ENCODE measurements at regions not wholly inside any gene's neighbourhood (a gene's known extent, or its start where the extent isn't known, plus 50 kb on each side); places are given as distances from the start of the nearest gene placed in this dataset.

DNA sequence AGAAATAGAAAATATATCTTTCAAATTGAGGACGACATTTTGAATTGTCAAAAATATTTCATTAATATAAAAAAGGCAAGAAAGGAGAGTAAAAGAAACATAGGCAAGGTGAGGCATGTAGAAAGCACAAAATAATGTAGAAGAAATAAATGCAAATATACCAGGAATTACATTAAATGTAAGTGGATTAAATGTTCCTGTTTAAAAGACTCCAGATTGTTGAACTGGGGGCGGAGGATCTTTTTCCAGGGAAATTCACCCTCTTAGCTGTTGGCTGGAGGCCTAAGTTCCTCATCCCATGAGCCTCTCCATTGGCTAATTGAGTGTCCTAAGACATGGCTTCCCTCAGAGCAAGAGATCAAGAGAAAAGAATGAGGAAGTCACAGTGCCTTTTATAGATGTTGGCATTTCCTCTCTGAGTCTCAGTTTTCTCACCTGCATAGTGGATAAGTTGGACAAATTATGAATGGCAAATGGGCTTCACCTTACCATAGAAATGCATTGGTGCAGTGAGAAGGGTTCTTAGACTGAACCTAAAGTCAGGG is 147.4 kb upstream of the SMAD3 start:
- Histone ChIP-seq H3K4me1 (ENCODE audit: insufficient read depth, low read length) (no peaks in the 10 kb centered on the region), H3K27me3 (ENCODE audit: insufficient read depth, low read length) (0 out of 2 replicates have a peak, but pooled peaks cover 6% of the 10 kb centered on the region), H3K36me3 (ENCODE audit: insufficient read depth, low read depth, low read length) (no peaks in the 10 kb centered on the region), H3K27ac (ENCODE audit: low read length) (no peak overlapping the region), H3K9ac (ENCODE audit: low read depth, low read length) (no peak overlapping the region), H3K4me3 (ENCODE audit: low read length) (no peak overlapping the region), H3K9me3 (ENCODE audit: insufficient read depth, low read depth, low read length) (peaks cover 4% of the 10 kb centered on the region)

DNA sequence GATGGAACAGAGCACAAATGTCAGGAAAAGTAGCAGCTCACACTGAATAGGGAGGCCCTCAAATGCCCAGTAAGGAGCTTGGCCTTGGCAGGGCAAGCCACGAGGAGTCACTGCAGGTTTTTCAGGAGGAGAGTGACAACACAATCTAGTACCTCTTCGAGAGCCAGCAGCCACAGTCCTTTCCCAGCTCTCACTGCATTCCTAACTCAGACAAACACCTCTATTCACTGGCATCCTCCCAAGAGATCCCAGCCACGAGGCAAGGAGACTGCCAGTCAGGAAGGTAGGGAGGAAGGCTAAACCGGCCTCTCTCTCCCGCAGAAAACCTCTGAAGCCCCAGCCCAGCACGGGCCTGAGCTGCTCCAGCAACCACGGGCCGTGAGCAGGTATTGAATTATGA is 146.0 kb upstream of the SMAD3 start:
- no peaks in the 10 kb centered on the region for H3K36me3 ChIP-seq (ENCODE audit: insufficient read depth, low read depth, low read length)
- H3K9me3 ChIP-seq (ENCODE audit: insufficient read depth, low read depth, low read length), result peaks cover 4% of the 10 kb centered on the region
- no peaks in the 10 kb centered on the region for H3K4me1 ChIP-seq (ENCODE audit: insufficient read depth, low read length)

DNA sequence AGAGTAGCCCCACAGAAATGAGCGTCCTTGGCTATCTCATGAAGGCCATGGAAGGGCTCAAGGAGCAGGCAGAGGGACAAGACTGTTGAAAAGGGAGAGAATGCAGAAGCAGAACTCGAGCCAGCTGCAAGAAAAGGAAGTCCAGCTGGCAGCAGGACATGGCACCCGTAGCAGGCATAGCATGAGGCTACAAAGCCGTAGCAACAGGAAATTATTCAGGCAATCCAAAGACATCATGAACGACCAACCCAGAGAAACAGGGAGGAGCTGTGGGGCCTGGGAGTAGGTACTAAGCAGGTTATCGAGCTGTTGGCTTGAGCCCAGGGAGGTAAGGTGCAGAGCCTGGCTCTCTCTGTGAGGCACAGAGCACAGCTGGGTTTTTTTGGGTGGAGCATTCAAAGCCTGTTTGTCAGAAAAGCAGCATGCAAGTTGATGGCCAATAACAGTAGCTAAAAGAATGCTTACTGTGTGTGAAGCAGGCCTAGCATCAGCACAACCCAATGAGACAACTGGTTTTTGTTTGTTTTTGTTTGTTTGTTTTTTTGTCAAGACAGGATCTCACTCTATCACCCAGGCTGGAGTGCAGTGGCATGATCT is 144.0 kb upstream of the SMAD3 start:
- H3K36me3 ChIP-seq (ENCODE audit: insufficient read depth, low read depth, low read length), result no peaks in the 10 kb centered on the region
- H3K4me1 ChIP-seq (ENCODE audit: insufficient read depth, low read length), result no peaks in the 10 kb centered on the region
- 0 out of 2 replicates have a peak, but pooled peaks cover 8% of the 10 kb centered on the region for H3K27me3 ChIP-seq (ENCODE audit: insufficient read depth, low read length)
- H3K9ac ChIP-seq (ENCODE audit: low read depth, low read length), result no peak overlapping the region
- peaks cover 4% of the 10 kb centered on the region for H3K9me3 ChIP-seq (ENCODE audit: insufficient read depth, low read depth, low read length)
- H3K27ac ChIP-seq (ENCODE audit: low read length), result no peak overlapping the region
- H3K4me3 ChIP-seq (ENCODE audit: low read length), result no peak overlapping the region

More for the DNA sequence above, 146.0 kb upstream of the SMAD3 start:
- Histone ChIP-seq H3K27me3 (ENCODE audit: insufficient read depth, low read length) (0 out of 2 replicates have a peak, but pooled peaks cover 8% of the 10 kb centered on the region), H3K4me3 (ENCODE audit: low read length) (no peak overlapping the region), H3K9ac (ENCODE audit: low read depth, low read length) (no peak overlapping the region), H3K27ac (ENCODE audit: low read length) (no peak overlapping the region)

DNA sequence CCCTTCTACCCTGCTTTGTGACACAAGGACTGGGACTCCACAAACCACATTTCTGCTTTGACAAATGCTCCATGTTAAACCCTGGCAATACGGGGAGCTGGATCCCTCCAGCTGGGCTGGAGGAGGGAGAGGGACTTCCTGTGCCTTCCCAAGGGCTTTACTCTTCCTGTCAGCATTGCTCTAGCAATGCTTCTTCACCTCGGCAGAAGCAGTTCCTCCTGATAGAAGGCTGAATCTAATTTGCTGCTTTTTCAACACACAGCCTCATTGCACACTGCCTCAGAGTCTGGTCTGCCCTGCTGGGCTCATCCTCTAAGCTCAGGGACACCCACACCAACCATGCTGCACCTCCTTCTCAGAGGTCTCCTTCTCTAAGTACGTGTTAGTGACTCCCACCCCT is 142.8 kb upstream of the SMAD3 start:
- Histone ChIP-seq H3K36me3 (ENCODE audit: insufficient read depth, low read depth, low read length) (no peaks in the 10 kb centered on the region), H3K9ac (ENCODE audit: low read depth, low read length) (no peak overlapping the region), H3K9me3 (ENCODE audit: insufficient read depth, low read depth, low read length) (no peaks in the 10 kb centered on the region), H3K4me3 (ENCODE audit: low read length) (no peak overlapping the region), H3K4me1 (ENCODE audit: insufficient read depth, low read length) (0 out of 2 replicates have a peak, but pooled peaks cover under 1% of the 10 kb centered on the region), H3K27me3 (ENCODE audit: insufficient read depth, low read length) (0 out of 2 replicates have a peak, but pooled peaks cover 8% of the 10 kb centered on the region), H3K27ac (ENCODE audit: low read length) (no peak overlapping the region)

DNA sequence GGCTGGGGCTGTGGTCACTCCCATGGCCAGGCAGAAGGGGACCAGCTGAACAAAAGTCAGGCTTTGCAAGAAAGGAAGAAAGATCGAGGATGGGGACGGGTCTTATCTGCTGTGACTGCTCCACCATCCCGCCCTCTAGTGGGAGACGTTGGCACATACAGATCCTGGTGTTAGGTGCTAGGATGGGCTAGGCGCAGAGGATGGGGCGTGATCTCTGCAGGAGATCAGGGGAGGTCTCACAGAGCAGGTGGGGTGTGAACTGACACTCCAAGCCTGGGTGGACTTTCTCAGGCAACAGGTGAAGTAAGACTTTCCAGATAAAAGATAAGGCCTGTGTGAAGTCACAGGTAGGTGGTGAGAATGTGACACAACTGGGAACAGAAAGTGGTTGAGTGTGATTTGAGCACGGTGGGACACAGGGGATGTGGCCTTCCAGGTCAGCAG is 141.9 kb upstream of the SMAD3 start:
- Histone ChIP-seq H3K9me3 (ENCODE audit: insufficient read depth, low read depth, low read length) (no peaks in the 10 kb centered on the region), H3K27me3 (ENCODE audit: insufficient read depth, low read length) (0 out of 2 replicates have a peak, but pooled peaks cover 8% of the 10 kb centered on the region), H3K4me3 (ENCODE audit: low read length) (no peak overlapping the region), H3K36me3 (ENCODE audit: insufficient read depth, low read depth, low read length) (no peaks in the 10 kb centered on the region), H3K27ac (ENCODE audit: low read length) (no peak overlapping the region), H3K9ac (ENCODE audit: low read depth, low read length) (no peak overlapping the region), H3K4me1 (ENCODE audit: insufficient read depth, low read length) (peaks cover 9% of the 10 kb centered on the region)

DNA sequence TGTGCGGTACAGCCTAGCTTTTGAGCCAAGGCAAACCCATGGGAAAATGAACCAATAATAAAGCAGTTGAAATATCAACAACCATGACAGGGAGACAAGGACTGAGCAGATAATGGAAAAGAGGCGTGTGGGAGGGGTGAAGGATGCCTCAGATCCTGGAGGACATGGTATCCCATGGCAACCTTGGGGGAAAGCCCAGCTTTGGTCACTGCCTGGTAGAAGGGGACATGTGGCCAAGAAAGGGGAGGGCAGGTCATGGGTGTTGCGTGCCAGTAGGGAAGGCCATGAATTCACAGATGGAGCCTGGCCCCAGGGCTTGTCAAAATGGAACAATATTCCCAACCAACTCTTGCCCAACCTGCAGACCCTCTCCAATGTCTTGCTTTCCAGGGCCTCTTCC is 140.5 kb upstream of the SMAD3 start:
- H3K9me3 ChIP-seq (ENCODE audit: insufficient read depth, low read depth, low read length), result no peaks in the 10 kb centered on the region
- peaks cover 10% of the 10 kb centered on the region for H3K4me1 ChIP-seq (ENCODE audit: insufficient read depth, low read length)
- H3K27me3 ChIP-seq (ENCODE audit: insufficient read depth, low read length), result 0 out of 2 replicates have a peak, but pooled peaks cover 8% of the 10 kb centered on the region
- H3K9ac ChIP-seq (ENCODE audit: low read depth, low read length), result no peak overlapping the region
- H3K4me3 ChIP-seq (ENCODE audit: low read length), result no peak overlapping the region
- no peak overlapping the region for H3K27ac ChIP-seq (ENCODE audit: low read length)
- H3K36me3 ChIP-seq (ENCODE audit: insufficient read depth, low read depth, low read length), result no peaks in the 10 kb centered on the region

DNA sequence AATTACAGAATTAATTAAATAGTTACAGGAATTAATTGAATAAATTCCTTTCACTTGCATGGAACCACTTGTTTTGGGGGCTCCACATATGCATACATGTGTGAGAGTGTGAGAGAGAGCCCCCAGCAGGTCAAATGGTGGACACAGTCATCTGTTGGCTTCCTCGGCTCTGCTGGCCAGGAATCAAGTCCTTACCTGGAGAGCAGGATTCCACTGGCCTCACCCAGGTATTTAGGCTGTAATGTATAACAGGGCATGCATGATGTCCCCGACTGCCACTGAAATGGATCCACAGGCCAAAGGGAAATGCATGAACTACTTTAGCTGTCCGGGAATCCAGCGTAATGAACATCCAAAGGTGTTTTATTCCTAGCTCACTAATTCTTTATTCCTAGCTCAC is 139.7 kb upstream of the SMAD3 start:
- Histone ChIP-seq H3K4me3 (ENCODE audit: low read length) (no peak overlapping the region), H3K9me3 (ENCODE audit: insufficient read depth, low read depth, low read length) (no peaks in the 10 kb centered on the region), H3K27ac (ENCODE audit: low read length) (no peak overlapping the region), H3K27me3 (ENCODE audit: insufficient read depth, low read length) (0 out of 2 replicates have a peak, but pooled peaks cover 8% of the 10 kb centered on the region), H3K36me3 (ENCODE audit: insufficient read depth, low read depth, low read length) (no peaks in the 10 kb centered on the region), H3K4me1 (ENCODE audit: insufficient read depth, low read length) (peaks cover 10% of the 10 kb centered on the region), H3K9ac (ENCODE audit: low read depth, low read length) (no peak overlapping the region)

DNA sequence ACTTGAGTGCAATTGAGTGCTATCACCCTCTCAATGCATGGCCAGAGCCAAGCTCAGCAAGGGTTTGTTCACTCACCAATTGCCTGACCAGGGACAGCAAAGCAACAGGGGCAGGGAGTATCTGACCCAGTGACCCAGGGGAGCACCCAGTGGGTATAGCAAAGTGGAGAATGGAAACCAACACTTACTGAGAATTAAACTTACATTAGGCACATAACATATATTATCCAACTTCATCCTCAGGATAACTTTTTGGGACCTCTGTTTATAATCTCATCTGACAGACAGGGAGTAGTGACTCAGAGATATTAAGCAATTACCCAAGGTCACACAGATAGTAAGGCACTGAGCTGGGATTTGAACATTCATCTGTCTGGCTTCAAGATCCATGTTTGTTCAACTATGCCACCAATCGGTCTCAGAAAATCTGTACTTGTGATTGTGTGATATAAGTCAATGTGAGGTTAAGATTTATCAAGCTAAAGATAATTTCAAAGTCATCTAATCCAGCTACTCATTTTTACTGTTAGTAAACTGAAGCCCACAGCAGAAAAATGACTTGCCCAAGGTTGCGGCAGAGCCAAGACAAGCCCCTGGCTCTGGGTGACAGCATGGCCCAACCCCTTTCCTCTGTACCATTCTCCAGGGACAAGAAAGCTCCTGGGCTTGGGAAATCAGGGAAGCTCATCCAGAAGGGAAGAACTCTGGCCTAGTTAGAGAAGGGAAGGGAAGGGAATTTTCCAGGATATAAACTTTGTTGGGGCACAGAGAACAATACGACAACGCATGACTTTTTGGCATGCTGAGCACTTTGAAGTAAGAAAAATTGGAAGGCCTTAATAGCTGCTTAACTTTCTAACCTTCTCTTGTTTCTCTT is 138.0 kb upstream of the SMAD3 start:
- Histone ChIP-seq H3K4me3 (ENCODE audit: low read length) (no peak overlapping the region), H3K36me3 (ENCODE audit: insufficient read depth, low read depth, low read length) (no peaks in the 10 kb centered on the region), H3K27me3 (ENCODE audit: insufficient read depth, low read length) (0 out of 2 replicates have a peak, but pooled peaks cover 7% of the 10 kb centered on the region), H3K27ac (ENCODE audit: low read length) (no peak overlapping the region), H3K4me1 (ENCODE audit: insufficient read depth, low read length) (peaks cover 22% of the 10 kb centered on the region), H3K9me3 (ENCODE audit: insufficient read depth, low read depth, low read length) (no peaks in the 10 kb centered on the region), H3K9ac (ENCODE audit: low read depth, low read length) (no peak overlapping the region)

DNA sequence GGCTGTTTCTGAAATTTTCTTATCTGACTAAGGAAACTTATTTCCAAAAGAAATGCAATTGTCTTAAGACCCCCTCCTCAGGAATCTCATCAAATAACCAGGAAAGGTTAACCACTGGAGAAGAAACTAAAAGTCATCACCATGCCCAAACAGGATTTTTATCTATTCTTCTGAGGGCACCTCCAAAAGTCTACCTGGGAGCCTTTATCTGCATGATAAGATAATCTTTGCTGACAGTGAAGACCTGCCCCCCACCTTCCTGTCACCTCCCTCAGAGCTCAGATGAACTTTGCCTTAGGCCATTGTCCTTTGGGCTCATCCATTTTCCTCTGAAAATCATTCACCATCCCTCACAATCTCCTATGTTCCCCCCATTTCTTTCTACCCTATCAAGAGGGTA is 137.3 kb upstream of the SMAD3 start:
- Histone ChIP-seq H3K27me3 (ENCODE audit: insufficient read depth, low read length) (0 out of 2 replicates have a peak, but pooled peaks cover under 1% of the 10 kb centered on the region), H3K4me3 (ENCODE audit: low read length) (no peak overlapping the region), H3K36me3 (ENCODE audit: insufficient read depth, low read depth, low read length) (no peaks in the 10 kb centered on the region), H3K27ac (ENCODE audit: low read length) (no peak overlapping the region), H3K9me3 (ENCODE audit: insufficient read depth, low read depth, low read length) (peaks cover 1% of the 10 kb centered on the region; the same call in 1 of the 2 replicates), H3K9ac (ENCODE audit: low read depth, low read length) (no peak overlapping the region), H3K4me1 (ENCODE audit: insufficient read depth, low read length) (peaks cover 25% of the 10 kb centered on the region)

DNA sequence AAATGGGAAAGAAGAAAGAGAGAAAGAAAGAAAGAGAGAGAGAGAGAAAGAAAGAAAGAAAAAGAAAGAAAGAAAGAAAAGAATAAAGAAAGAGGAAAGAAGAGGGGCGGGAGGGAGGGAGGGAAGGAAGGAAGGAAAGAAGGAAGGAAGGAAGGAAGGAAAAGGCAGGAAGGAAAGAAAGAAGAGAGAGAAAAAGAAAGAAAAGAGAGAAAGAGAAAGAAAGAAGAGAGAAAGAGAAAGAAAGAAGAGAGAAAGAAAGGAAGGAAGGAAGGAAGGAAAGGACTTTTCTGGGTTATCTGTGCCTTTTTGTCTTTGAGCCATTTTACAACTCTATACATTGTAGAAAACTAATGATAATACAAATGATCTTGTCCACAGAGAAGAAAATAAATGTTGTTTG is 136.6 kb upstream of the SMAD3 start:
- Histone ChIP-seq H3K27me3 (ENCODE audit: insufficient read depth, low read length) (no peaks in the 10 kb centered on the region), H3K27ac (ENCODE audit: low read length) (no peak overlapping the region), H3K4me1 (ENCODE audit: insufficient read depth, low read length) (peaks cover 25% of the 10 kb centered on the region), H3K36me3 (ENCODE audit: insufficient read depth, low read depth, low read length) (no peaks in the 10 kb centered on the region), H3K9me3 (ENCODE audit: insufficient read depth, low read depth, low read length) (peaks cover 8% of the 10 kb centered on the region), H3K4me3 (ENCODE audit: low read length) (no peak overlapping the region), H3K9ac (ENCODE audit: low read depth, low read length) (no peak overlapping the region)

DNA sequence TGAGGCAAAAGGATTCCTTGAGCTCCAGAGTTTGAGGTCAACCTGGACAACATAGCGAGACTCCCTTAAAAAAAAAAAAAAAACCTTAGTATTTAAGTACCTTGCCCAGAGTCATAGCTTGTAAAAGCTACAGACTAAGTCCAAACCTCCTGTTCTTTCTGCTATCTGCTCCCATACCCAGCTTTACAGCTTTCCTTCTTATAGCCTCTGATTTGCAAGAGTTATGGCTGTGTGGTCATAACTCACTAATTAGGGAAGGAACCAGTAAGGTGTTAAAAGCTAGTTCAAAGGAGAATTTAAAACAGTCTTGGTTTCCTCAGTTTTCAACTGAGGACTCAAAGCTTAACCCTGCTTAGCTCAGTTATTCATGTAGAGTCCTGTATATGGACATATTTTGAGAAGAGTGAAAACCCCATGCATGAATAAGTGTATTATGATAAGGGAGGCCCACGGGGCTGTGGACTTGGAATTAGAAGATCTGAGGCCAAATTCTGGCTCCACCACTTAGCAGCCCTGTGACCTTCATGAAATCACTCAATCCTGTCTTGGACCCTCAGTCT is 135.5 kb upstream of the SMAD3 start:
- Histone ChIP-seq H3K27me3 (ENCODE audit: insufficient read depth, low read length) (no peaks in the 10 kb centered on the region), H3K9ac (ENCODE audit: low read depth, low read length) (no peak overlapping the region), H3K9me3 (ENCODE audit: insufficient read depth, low read depth, low read length) (peaks cover 10% of the 10 kb centered on the region), H3K27ac (ENCODE audit: low read length) (no peak overlapping the region), H3K36me3 (ENCODE audit: insufficient read depth, low read depth, low read length) (no peaks in the 10 kb centered on the region), H3K4me3 (ENCODE audit: low read length) (no peak overlapping the region), H3K4me1 (ENCODE audit: insufficient read depth, low read length) (peaks cover 25% of the 10 kb centered on the region)
